Tibial artery (tissue), 4 donors: ENCODE measurements at regions not wholly inside any gene's neighbourhood (a gene's known extent, or its start where the extent isn't known, plus 50 kb on each side); places are given as distances from the start of the nearest gene placed in this dataset.

ENCODE experiments used
- DNase-seq, 2 donors: peaks; one replicate each; pipeline ENCODE4 v3.0.0-alpha.2; 2019
- H3K27ac ChIP-seq, 2 donors: fragments of 200-600 bp; sonication (generic) in 1 of 2; 1 replicate in 1 of 2; 2 replicates in 1 of 2; pipeline ENCODE4 v1.5.1; 2018 to 2019; ENCODE audit warnings: mild to moderate bottlenecking in 1 of 2
- H3K27me3 ChIP-seq, 2 donors: fragments of 200-600 bp; sonication (generic) in 1 of 2; one replicate each; pipeline versions ENCODE4 v1.5.1 to v1.6.0; 2016 to 2019
- H3K36me3 ChIP-seq, 3 donors: fragments of 200-600 bp; sonication (generic) in 2 of 3; one replicate each; pipeline ENCODE4 v1.5.1; 2016 to 2019; ENCODE audit warnings: mild to moderate bottlenecking in 2 of 3
- H3K4me1 ChIP-seq, 4 donors: fragments of 200-600 bp; sonication (generic) in 2 of 4; 1 replicate in 3 of 4; 2 replicates in 1 of 4; pipeline ENCODE4 v1.5.1; 2016 to 2019
- H3K4me3 ChIP-seq, 2 donors: fragments of 200-600 bp; sonication (generic) in 1 of 2; 1 replicate in 1 of 2; 2 replicates in 1 of 2; pipeline ENCODE4 v1.5.1; 2018 to 2019; ENCODE audit warnings: mild to moderate bottlenecking in 2 of 2
- H3K9me3 ChIP-seq, 3 donors: fragments of 200-600 bp; sonication (generic) in 1 of 3; one replicate each; pipeline ENCODE4 v1.5.1; 2016 to 2019
- intact Hi-C: fragments of 100-400 bp; cut with DNase I; formaldehyde crosslinking; loops from one replicate; pipeline ENCODE4 v1.15.0; 2023; ENCODE audit warnings: low total_unique reads
- TF ChIP-seq, protein P1 (sequence below), 2 experiments: fragments of 200-600 bp in 1 of 2; fragments of 450-650 bp in 1 of 2; IDR thresholded peaks; one replicate each; pipeline ENCODE4 v1.5.1; 2017 to 2019; ENCODE audit warnings: antibody characterized with exemption in 2 of 2, mild to moderate bottlenecking in 1 of 2, moderate library complexity in 1 of 2

DNA sequence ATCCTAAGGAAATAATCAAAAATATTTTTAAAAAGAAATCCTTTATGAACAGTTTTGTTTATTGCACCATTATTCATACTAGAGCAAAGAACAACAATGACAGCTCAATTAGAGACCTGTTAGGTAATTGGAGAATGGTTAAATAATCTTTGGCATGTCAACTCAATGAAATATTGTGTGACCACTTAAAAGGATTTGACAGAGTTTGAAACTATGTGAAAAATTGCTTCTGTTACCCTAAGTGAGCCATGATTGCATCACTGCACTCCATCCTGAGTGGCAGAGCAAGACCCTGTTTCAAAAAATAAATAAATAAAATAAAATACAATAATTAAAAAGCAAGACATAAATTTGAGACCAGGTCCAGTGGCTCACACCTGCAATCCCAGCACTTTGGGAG lies 66.1 kb upstream of the ATP8B1 start:
- no peaks in the 10 kb centered on the region for H3K27me3 ChIP-seq
- H3K4me1 ChIP-seq, result no peaks in the 10 kb centered on the region
- no peak overlapping the region for H3K27ac ChIP-seq
- no peaks in the 10 kb centered on the region for H3K36me3 ChIP-seq
- no peak overlapping the region for H3K4me3 ChIP-seq
- no peak for DNase-seq
- intact Hi-C loops, result no loop called here
- TF ChIP-seq, protein P1, sequence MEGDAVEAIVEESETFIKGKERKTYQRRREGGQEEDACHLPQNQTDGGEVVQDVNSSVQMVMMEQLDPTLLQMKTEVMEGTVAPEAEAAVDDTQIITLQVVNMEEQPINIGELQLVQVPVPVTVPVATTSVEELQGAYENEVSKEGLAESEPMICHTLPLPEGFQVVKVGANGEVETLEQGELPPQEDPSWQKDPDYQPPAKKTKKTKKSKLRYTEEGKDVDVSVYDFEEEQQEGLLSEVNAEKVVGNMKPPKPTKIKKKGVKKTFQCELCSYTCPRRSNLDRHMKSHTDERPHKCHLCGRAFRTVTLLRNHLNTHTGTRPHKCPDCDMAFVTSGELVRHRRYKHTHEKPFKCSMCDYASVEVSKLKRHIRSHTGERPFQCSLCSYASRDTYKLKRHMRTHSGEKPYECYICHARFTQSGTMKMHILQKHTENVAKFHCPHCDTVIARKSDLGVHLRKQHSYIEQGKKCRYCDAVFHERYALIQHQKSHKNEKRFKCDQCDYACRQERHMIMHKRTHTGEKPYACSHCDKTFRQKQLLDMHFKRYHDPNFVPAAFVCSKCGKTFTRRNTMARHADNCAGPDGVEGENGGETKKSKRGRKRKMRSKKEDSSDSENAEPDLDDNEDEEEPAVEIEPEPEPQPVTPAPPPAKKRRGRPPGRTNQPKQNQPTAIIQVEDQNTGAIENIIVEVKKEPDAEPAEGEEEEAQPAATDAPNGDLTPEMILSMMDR (IDR thresholded peaks at IDR 0.05), result no peak
- peaks cover 4 to 14% (median 6%) of the 10 kb centered on the region in 3 donors for H3K9me3 ChIP-seq

DNA sequence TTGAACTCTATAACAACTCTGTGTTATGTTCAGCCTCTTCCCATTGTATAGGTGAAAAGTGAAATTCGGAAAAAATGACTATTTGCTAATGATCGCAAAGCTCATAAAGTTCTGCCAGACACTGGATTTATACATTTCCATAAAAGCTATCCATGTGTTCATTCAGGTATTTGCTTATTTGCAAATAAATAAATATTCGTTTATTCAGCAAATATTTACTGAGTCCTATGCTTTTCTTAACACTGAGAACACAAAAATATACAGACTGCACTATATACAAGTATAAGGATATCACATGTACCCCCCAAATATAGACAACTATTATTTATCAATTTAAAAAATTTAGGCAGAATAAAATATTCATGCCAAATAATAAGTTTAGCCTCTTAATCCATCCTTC lies 63.2 kb upstream of the ATP8B1 start:
- Histone ChIP-seq H3K4me1 (no peaks in the 10 kb centered on the region), H3K9me3 (no peaks in the 10 kb centered on the region), H3K36me3 (no peaks in the 10 kb centered on the region), H3K27me3 (no peaks in the 10 kb centered on the region), H3K27ac (no peak overlapping the region), H3K4me3 (no peak overlapping the region)
- intact Hi-C loops, result no loop called here
- DNase-seq, result no peak
- TF ChIP-seq, protein P1 (IDR thresholded peaks at IDR 0.05), result no peak

DNA sequence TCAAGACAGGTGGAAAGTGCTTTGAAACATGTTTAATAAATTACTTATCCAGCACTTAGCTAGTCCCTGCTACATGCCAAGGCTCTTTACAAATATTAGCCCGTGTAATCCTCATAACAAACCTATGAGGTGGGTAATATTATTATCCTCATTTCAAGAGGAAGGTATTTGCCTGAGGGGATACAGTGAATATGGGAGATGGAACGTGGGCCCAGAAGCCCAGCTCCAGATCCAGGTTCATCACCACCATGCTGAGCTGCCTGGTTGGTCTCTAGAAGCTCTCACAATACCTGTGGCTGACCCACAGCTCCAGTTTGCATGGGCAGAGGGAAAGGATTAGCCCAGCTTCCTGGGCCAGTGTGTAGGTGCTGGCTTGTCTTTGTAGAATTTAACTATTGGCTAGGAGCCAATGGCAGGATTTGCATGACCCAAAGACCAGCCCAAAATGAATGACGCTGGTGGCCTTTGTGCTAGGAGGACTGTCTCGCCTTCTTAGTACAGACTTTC lies 61.6 kb upstream of the ATP8B1 start:
- no peak for DNase-seq
- Histone ChIP-seq H3K27me3 (no peaks in the 10 kb centered on the region), H3K9me3 (no peaks in the 10 kb centered on the region), H3K4me1 (no peaks in the 10 kb centered on the region), H3K27ac (no peak overlapping the region), H3K4me3 (no peak overlapping the region), H3K36me3 (no peaks in the 10 kb centered on the region)
- TF ChIP-seq, protein P1 (IDR thresholded peaks at IDR 0.05), result no peak
- intact Hi-C loops, result no loop called here

DNA sequence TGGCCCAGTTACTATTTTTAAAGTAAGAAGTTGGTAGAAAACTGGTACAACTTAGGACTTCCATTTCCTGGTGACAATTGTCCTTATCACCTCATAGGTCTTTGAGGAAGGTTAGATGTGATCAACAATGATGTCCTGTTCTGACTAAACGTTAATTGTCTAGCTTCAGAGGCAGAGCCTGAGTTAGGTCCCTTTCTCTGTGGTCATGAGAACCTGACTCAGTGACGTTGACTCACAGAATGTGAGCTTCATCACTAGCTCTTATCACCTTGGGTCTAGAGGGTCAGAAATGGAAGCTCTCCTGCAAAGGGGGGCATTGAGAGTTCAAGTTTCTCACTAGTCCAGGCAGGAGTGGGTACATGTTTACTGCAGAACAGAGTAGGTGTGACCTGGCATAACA lies 60.6 kb upstream of the ATP8B1 start:
- H3K27me3 ChIP-seq, result no peaks in the 10 kb centered on the region
- H3K36me3 ChIP-seq, result no peaks in the 10 kb centered on the region
- no peak overlapping the region for H3K27ac ChIP-seq
- no peaks in the 10 kb centered on the region for H3K4me1 ChIP-seq
- TF ChIP-seq, protein P1 (IDR thresholded peaks at IDR 0.05), result no peak
- intact Hi-C loops, result no loop called here
- no peaks in the 10 kb centered on the region for H3K9me3 ChIP-seq
- no peak for DNase-seq
- no peak overlapping the region for H3K4me3 ChIP-seq

DNA sequence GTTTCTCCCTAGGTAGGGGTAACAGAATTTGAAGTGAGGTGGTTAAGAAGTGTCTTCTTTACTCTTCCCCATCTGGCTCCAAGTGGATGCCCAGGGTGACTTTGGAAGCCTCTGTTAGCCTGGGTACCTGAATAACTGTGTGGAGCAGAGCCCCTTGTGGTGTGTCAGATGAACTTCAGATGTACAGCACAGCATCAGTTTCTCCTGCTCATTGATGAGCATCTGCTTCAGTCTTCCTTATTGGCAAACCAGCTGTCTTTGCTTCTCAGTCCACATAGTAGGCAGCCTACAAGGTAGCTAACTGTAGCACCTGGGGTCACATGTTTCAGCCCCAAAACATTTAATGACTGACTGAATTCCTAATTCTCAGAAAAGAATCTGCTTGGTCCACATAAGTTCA lies 56.2 kb upstream of the ATP8B1 start:
- Histone ChIP-seq H3K27ac (no peak overlapping the region), H3K27me3 (no peaks in the 10 kb centered on the region), H3K36me3 (no peaks in the 10 kb centered on the region), H3K9me3 (no peaks in the 10 kb centered on the region), H3K4me1 (no peaks in the 10 kb centered on the region), H3K4me3 (no peak overlapping the region)
- TF ChIP-seq, protein P1 (IDR thresholded peaks at IDR 0.05), result peak; percentile 12 to 23
- DNase-seq, result no peak
- intact Hi-C loops, result no loop called here
